ENCODE measurements at regions not wholly inside any gene's neighbourhood (a gene's known extent, or its start where the extent isn't known, plus 50 kb on each side); places are given as distances from the start of the nearest gene placed in this dataset.

GRCh38 chrX:35351795-35352483, 409.3 kb downstream of the FAM47B start:
- ATAC-seq (no peak), DNase-seq (ENCODE audit: low read depth, low spot score) (no peak)
- in situ Hi-C loops (cut with HindIII; ENCODE audit: low pct_unique_long_range_greater_than_20kb, low sequenced_read_pairs) (no loop called here), intact Hi-C loops (cut with micrococcal nuclease; ENCODE audit: unreplicated experiment) (no loop called here)
- Histone ChIP-seq H3K4me1 (ENCODE audit: control insufficient read depth, insufficient read depth, low read length) (no peaks in the 10 kb centered on the region), H3K4me3 (ENCODE audit: low read depth in 2 of 2, low read length in 2 of 2) (no peak overlapping the region), H3K36me3 (ENCODE audit: control insufficient read depth, insufficient read depth, low read length) (no peaks in the 10 kb centered on the region), H3K9me3 (ENCODE audit: control insufficient read depth, insufficient read depth, low read depth, low read length) (no peaks in the 10 kb centered on the region), H3K27ac (ENCODE audit: low read length) (no peak overlapping the region), H3K27me3 (ENCODE audit: control insufficient read depth, insufficient read depth, low read length) (no peaks in the 10 kb centered on the region)
- ChIA-PET CTCF (no interaction called here), POLR2A (no interaction called here)
- BruUV-seq (replicated peaks): no TSS peak
- TF ChIP-seq REST (IDR thresholded peaks at IDR 0.05; ENCODE audit: insufficient read depth in 1 of 2, low read depth in 2 of 2, low read length in 1 of 2) (no peak), CTCF (IDR thresholded peaks at IDR 0.05) (no peak), SIN3A (IDR thresholded peaks at IDR 0.05; ENCODE audit: borderline replicate concordance, insufficient read depth, low read depth, low read length) (no peak), TCF7L2 (IDR thresholded peaks at IDR 0.05; ENCODE audit: low read depth, low read length) (no peak), POLR2AphosphoS5 (IDR thresholded peaks at IDR 0.05; ENCODE audit: low read depth, low read length) (no peak)

- intact Hi-C loops (cut with micrococcal nuclease; ENCODE audit: unreplicated experiment): no loop called here
- ChIA-PET POLR2A (no interaction called here), CTCF (no interaction called here)
- DNase-seq (ENCODE audit: low read depth, low spot score) (no peak), ATAC-seq (no peak)
- H3K9me3 ChIP-seq (ENCODE audit: control insufficient read depth, insufficient read depth, low read depth, low read length): no peaks in the 10 kb centered on the region
- no peaks in the 10 kb centered on the region for H3K27me3 ChIP-seq (ENCODE audit: control insufficient read depth, insufficient read depth, low read length)
- no TSS peak for BruUV-seq (replicated peaks)
- TF ChIP-seq SIN3A (IDR thresholded peaks at IDR 0.05; ENCODE audit: borderline replicate concordance, insufficient read depth, low read depth, low read length) (no peak), REST (IDR thresholded peaks at IDR 0.05; ENCODE audit: insufficient read depth in 1 of 2, low read depth in 2 of 2, low read length in 1 of 2) (no peak), TCF7L2 (IDR thresholded peaks at IDR 0.05; ENCODE audit: low read depth, low read length) (no peak), POLR2AphosphoS5 (IDR thresholded peaks at IDR 0.05; ENCODE audit: low read depth, low read length) (no peak), CTCF (IDR thresholded peaks at IDR 0.05) (no peak)
- no peak overlapping the region for H3K27ac ChIP-seq (ENCODE audit: low read length)
- no peaks in the 10 kb centered on the region for H3K4me1 ChIP-seq (ENCODE audit: control insufficient read depth, insufficient read depth, low read length)
- in situ Hi-C loops (cut with HindIII; ENCODE audit: low pct_unique_long_range_greater_than_20kb, low sequenced_read_pairs): no loop called here
- no peak overlapping the region for H3K4me3 ChIP-seq (ENCODE audit: low read depth in 2 of 2, low read length in 2 of 2)
- H3K36me3 ChIP-seq (ENCODE audit: control insufficient read depth, insufficient read depth, low read length): no peaks in the 10 kb centered on the region
Observed at GRCh38 chrX:35357656-35358055, 415.1 kb downstream of the FAM47B start.

Measured in Panc1 (cell line).